Epithelial cell of proximal tubule (primary cell): ENCODE measurements at regions not wholly inside any gene's neighbourhood (a gene's known extent, or its start where the extent isn't known, plus 50 kb on each side); places are given as distances from the start of the nearest gene placed in this dataset.

Experiments
- DNase-seq: peaks from one replicate; pipeline ENCODE4 v3.0.0-alpha.2; 2011; ENCODE audit warnings: low read depth
- H3K4me3 ChIP-seq: 2 replicates; pipeline ENCODE4 v1.5.1; 2011; ENCODE audit warnings: low read depth, mild to moderate bottlenecking, low read length
- TF ChIP-seq, protein P1 (sequence below): conservative IDR thresholded peaks from 2 replicates; pipeline ENCODE4 v1.5.1; 2012; ENCODE audit warnings: low read depth, mild to moderate bottlenecking, low read length

DNA sequence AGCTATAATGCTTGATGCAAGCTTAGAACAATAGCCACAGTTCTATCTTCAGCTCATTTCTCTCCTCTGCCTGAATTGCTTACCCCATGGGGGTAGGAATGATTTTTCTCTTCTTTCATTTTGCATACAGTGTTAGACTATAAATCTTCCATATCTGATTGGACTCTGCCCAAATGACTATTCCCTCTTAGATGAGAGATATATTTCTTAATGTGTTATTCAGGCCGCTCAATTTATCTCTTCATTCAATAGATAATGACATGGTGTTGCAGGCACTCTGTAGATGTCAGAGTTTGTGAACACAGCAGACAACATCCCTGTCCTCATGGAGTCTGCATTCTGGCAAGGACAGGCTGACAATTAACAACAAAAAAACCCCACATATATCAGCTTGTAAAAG is 443.7 kb upstream of the CELF4 start:
- TF ChIP-seq, protein P1, sequence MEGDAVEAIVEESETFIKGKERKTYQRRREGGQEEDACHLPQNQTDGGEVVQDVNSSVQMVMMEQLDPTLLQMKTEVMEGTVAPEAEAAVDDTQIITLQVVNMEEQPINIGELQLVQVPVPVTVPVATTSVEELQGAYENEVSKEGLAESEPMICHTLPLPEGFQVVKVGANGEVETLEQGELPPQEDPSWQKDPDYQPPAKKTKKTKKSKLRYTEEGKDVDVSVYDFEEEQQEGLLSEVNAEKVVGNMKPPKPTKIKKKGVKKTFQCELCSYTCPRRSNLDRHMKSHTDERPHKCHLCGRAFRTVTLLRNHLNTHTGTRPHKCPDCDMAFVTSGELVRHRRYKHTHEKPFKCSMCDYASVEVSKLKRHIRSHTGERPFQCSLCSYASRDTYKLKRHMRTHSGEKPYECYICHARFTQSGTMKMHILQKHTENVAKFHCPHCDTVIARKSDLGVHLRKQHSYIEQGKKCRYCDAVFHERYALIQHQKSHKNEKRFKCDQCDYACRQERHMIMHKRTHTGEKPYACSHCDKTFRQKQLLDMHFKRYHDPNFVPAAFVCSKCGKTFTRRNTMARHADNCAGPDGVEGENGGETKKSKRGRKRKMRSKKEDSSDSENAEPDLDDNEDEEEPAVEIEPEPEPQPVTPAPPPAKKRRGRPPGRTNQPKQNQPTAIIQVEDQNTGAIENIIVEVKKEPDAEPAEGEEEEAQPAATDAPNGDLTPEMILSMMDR = no peak
- no peak for DNase-seq
- no peak overlapping the region for H3K4me3 ChIP-seq

DNA sequence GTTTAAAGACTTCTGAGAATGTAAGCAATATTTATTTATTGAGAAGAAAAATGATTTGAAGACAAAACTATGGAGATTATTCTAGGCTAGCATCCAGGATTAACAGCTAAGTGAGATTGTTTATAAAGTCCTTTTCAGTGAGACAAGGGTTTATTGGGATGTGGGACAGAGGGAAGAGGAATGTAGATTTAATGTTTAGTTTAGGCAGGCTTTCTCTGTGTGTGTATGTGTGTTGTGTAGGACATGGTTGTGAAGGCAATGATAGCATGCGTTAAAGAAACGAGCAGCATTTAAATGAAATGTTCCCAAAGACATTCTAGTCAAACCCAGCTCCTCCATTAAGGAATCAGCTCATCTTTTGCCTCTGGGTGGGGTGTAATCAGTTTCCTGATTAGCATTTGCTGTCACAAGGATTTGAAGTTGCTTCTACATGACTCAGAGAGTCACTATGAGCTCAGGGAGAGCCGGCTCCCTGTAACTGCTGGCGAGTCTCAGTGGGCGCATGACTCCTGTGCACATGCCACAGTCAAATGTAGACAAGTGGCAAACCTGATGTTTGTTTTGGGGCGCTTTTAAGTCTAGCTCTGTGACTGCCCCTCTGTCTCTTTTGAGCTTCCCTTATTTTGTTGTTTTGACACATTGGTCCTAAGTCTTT is 442.2 kb upstream of the CELF4 start:
- no peak for DNase-seq
- H3K4me3 ChIP-seq = no peak overlapping the region
- TF ChIP-seq, protein P1 = no peak

DNA sequence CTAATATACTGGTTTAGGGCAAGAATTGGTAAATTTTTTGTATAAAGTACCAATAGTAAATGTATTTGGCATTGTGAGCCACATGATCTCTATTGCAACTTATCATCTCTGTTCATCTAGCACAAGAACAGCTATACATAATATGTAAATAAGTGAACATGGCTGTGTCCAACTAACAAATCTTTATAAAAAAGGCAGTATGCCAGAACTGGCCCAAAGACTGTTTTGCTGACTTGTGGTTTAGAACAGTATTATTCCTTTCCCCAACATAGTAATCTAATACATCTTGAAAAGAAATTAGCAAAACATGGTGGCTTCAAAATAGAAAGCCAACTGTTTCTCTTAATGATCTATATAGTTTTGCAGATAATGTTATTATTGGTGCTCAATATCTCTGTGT is 441.4 kb upstream of the CELF4 start:
- TF ChIP-seq, protein P1 = no peak

DNA sequence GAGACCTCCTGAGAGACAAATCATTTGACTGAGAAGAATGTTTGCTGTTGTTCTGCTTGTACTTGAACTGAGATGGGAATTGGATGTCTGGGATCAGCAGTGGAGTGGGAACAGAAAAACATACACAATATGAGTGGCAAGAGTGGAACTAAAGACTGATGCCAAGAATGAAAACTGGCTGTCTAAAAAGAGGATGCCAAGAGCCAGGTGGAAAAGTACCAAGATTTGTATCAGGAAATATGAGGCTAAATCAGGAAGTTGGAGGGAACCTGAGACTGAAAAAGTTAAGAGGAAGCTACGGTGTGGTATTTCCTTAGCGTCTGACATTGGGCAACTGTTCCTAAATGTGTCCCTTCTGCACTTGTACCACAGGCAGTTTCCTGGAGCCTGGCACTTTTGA is 440.9 kb upstream of the CELF4 start:
- TF ChIP-seq, protein P1 = no peak
- H3K4me3 ChIP-seq = no peak overlapping the region
- no peak for DNase-seq

More for the DNA sequence above, 441.4 kb upstream of the CELF4 start:
- DNase-seq = no peak
- H3K4me3 ChIP-seq = no peak overlapping the region

DNA sequence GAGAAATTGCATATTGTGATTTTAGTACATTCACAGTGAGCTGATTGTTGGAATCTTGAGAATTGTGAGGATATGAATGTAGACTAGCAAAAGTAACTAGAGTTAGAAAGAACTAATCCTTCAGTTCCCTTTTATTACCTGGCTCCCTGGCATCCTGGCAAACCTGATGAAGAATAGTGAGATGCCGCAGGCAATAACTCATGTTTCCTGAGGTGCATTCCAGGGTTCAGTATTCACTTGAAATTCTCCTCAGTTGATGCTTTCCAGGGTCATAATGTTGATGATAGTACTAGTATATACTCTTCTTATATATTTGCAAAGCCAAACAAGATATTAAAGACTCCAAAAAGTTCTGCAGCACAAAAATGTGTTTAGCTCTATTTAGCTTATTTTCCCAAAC is 432.1 kb upstream of the CELF4 start:
- H3K4me3 ChIP-seq = no peak overlapping the region
- TF ChIP-seq, protein P1 = no peak
- no peak for DNase-seq

DNA sequence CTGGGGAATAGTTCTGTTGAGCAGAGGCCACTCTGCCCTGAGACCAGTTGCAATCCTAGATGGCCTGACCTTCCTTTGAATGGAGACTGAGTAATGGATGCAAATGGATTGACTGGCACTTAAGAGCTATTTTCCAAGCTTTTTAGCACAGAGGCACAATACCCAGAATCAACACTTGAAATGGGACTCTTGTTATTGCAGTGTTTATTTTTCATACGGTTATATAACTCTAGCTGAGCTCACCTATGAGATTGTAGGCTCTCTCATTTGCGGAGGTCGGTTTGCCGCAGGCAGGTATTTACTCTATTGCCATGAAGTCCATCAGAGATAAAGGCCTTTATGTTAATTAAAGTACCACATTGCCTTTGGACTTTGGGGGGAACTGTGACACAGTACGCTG is 422.3 kb upstream of the CELF4 start:
- TF ChIP-seq, protein P1 = no peak
- DNase-seq = no peak
- H3K4me3 ChIP-seq = no peak overlapping the region

DNA sequence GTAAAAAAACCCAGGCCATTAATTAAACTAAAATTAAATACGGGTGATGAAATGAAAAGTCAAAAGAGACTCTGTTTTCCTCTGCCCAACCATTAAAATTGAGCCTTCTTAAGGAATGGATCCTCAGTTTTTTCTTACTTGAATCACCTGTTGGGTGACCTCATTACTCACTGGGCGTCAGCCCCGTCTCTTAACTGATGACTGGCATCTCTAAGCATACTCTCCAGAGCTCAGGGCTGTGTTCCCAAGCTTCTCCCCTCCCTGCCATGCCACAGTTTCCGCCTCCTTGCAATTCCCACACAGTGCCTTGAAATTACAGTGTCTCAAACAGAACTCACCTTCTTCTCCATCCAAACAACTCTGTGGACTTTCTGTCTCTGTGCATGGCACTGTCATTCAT is 421.1 kb upstream of the CELF4 start:
- DNase-seq = no peak
- H3K4me3 ChIP-seq = no peak overlapping the region
- TF ChIP-seq, protein P1 = no peak
